ENCODE measurements at regions not wholly inside any gene's neighbourhood (a gene's known extent, or its start where the extent isn't known, plus 50 kb on each side); places are given as distances from the start of the nearest gene placed in this dataset.
"Not testable (repeated sequence)": the region's sequence is repeated elsewhere in the genome, so short reads cannot be mapped to it uniquely, and the experiment has no call there.

DNA sequence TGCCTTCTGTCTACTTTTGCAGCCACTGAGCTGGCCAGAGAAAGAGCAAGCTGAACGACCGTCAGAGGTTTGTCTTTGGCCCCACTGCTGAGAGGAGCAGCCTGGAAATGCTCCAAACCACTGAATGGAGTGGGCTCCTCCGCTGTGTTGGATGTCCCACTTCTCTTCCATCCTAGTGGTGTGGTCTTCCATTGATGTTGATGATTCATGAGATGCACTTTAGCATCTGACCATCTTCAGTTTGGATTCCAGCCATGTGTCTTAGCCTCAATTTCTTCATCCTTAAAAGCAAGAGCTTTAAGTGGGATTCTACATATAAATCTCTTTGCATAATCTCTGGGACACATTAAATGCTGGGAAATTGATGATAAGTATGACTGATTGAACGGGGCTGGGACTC is 276.9 kb downstream of the SIPA1L2 start:
- Histone ChIP-seq H3K4me1 (ENCODE audit: low read length) (no peaks in the 10 kb centered on the region), H4K20me1 (ENCODE audit: insufficient read depth, low read depth, low read length) (no peaks in the 10 kb centered on the region), H3K27me3 (ENCODE audit: low read length) (no peaks in the 10 kb centered on the region)

DNA sequence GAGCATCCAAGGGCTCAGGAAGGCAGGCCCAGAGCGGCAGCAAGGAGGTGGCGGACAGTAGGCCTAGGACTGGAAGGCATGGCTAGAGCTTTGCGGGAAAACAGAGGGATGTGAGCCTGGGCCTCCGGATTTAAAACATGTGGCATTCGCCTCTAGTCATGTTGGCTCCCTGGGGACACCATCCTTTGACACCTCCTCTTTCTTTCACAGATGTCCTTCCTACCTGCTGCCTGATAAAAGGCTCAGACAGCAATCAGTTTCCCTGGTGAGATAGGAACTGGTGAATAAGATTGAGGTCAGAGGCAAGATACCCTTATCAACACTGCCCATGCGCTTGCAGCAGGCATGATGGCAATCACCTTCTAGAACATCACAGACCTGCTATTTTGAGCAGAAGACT is 277.6 kb downstream of the SIPA1L2 start:
- no peaks in the 10 kb centered on the region for H4K20me1 ChIP-seq (ENCODE audit: insufficient read depth, low read depth, low read length)
- H3K27ac ChIP-seq (ENCODE audit: low read length) = no peak overlapping the region
- H3K9ac ChIP-seq (ENCODE audit: low read length) = no peak overlapping the region
- H3K4me1 ChIP-seq (ENCODE audit: low read length) = no peaks in the 10 kb centered on the region
- H3K27me3 ChIP-seq (ENCODE audit: low read length) = no peaks in the 10 kb centered on the region
- no peaks in the 10 kb centered on the region for H3K9me2 ChIP-seq (replicated peaks; ENCODE audit: insufficient read depth, low read length)
- no peak for DNase-seq
- H2AFZ ChIP-seq (ENCODE audit: low read length) = no peak overlapping the region
- no peak overlapping the region for H3K4me2 ChIP-seq (ENCODE audit: low read depth, low read length, poor library complexity, severe bottlenecking)
- H3K9me3 ChIP-seq (ENCODE audit: low read length) = no peaks in the 10 kb centered on the region
- no peaks in the 10 kb centered on the region for H3K79me2 ChIP-seq (ENCODE audit: low read length)
- H3K4me3 ChIP-seq (ENCODE audit: low read length) = no peak overlapping the region
- no peaks in the 10 kb centered on the region for H3K36me3 ChIP-seq (ENCODE audit: insufficient read depth, low read length)

More for the DNA sequence above, 276.9 kb downstream of the SIPA1L2 start:
- Histone ChIP-seq H3K4me3 (ENCODE audit: low read length) (no peak overlapping the region), H3K79me2 (ENCODE audit: low read length) (no peaks in the 10 kb centered on the region), H3K27ac (ENCODE audit: low read length) (no peak overlapping the region), H3K9me2 (replicated peaks; ENCODE audit: insufficient read depth, low read length) (no peaks in the 10 kb centered on the region), H3K9ac (ENCODE audit: low read length) (no peak overlapping the region), H3K4me2 (ENCODE audit: low read depth, low read length, poor library complexity, severe bottlenecking) (no peak overlapping the region), H2AFZ (ENCODE audit: low read length) (no peak overlapping the region), H3K36me3 (ENCODE audit: insufficient read depth, low read length) (no peaks in the 10 kb centered on the region), H3K9me3 (ENCODE audit: low read length) (no peaks in the 10 kb centered on the region)
- DNase-seq = no peak

DNA sequence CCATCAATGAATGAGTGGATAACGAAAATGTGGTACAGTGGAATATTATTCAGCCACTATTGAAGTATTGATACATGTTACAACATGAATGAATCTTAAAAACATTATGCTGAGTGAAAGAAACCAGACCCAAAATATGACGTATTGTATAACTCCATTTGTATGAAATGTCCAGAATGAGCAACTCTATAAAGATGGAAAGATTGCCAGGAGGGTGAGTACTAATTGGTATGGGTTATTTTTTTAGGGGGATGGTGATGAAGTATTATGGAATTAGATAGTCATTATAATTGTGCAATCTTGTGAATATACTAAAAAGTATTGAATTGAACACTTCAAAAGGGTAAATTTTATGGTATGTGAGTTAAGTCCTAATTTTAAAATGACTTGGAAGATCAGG is 278.6 kb downstream of the SIPA1L2 start:
- Histone ChIP-seq H3K9ac (ENCODE audit: low read length) (no peak overlapping the region), H2AFZ (ENCODE audit: low read length) (no peak overlapping the region), H3K4me2 (ENCODE audit: low read depth, low read length, poor library complexity, severe bottlenecking) (no peak overlapping the region), H3K4me1 (ENCODE audit: low read length) (no peaks in the 10 kb centered on the region), H3K27ac (ENCODE audit: low read length) (no peak overlapping the region), H4K20me1 (ENCODE audit: insufficient read depth, low read depth, low read length) (no peaks in the 10 kb centered on the region), H3K27me3 (ENCODE audit: low read length) (no peaks in the 10 kb centered on the region), H3K36me3 (ENCODE audit: insufficient read depth, low read length) (no peaks in the 10 kb centered on the region), H3K79me2 (ENCODE audit: low read length) (no peaks in the 10 kb centered on the region), H3K9me2 (replicated peaks; ENCODE audit: insufficient read depth, low read length) (no peaks in the 10 kb centered on the region), H3K9me3 (ENCODE audit: low read length) (no peaks in the 10 kb centered on the region), H3K4me3 (ENCODE audit: low read length) (no peak overlapping the region)
- DNase-seq = no peak

DNA sequence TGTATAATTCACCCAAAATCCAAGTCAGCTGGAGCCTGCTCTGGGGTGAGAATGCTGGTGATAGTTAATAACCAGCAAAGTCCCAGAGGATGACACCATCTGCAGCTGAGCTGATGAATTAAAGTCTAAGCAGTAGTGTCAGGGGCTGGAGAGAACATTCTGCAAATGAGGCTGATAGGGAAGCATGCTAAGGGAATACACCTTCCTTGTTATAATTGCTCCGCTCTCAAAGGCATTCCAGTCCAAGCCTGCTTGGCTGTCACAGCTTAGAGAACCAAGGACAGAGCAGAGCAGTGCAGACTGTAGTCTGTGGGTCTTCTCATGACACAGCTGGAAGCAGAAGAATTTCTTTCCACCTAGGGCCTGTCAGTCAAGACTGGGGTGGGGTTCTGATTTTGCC is 283.1 kb downstream of the SIPA1L2 start:
- Histone ChIP-seq H3K9me3 (ENCODE audit: low read length) (peaks cover 5% of the 10 kb centered on the region; the same call in 1 of the 2 replicates), H3K9ac (ENCODE audit: low read length) (no peak overlapping the region), H3K79me2 (ENCODE audit: low read length) (no peaks in the 10 kb centered on the region), H2AFZ (ENCODE audit: low read length) (no peak overlapping the region), H3K27me3 (ENCODE audit: low read length) (no peaks in the 10 kb centered on the region), H3K4me1 (ENCODE audit: low read length) (no peaks in the 10 kb centered on the region), H3K27ac (ENCODE audit: low read length) (no peak overlapping the region), H4K20me1 (ENCODE audit: insufficient read depth, low read depth, low read length) (no peaks in the 10 kb centered on the region), H3K4me2 (ENCODE audit: low read depth, low read length, poor library complexity, severe bottlenecking) (no peak overlapping the region), H3K4me3 (ENCODE audit: low read length) (no peak overlapping the region), H3K36me3 (ENCODE audit: insufficient read depth, low read length) (no peaks in the 10 kb centered on the region), H3K9me2 (replicated peaks; ENCODE audit: insufficient read depth, low read length) (no peaks in the 10 kb centered on the region)
- DNase-seq = no peak

DNA sequence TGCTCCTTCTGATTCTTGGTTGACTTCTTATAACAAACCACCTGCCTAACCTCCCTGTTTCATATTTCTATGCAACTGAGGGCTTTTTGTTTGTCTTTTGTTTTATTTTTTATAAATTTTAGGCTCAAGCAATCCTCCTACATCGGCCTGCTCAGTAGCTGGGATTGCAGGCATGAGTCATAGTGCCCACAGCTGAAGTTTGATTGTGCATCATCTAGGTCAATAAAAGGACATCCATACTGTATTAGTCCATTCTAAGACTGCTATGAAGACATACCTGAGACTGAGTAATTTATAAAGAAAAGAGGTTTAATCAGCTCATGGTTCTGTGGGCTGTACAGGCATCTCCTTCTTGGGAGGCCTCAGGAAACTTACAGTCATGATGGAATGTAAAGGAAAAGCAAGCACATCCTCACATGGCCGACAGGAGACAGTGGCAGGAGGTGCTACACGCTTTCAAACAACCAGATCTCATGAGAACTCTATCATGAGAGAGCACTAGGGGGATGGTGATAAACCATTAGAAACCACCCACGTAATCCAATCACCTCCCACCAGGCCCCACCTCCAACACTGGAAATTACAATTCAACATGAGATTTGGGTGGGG is 285.0 kb downstream of the SIPA1L2 start:
- Histone ChIP-seq H3K9me3 (ENCODE audit: low read length) (peaks cover 5% of the 10 kb centered on the region; the same call in 1 of the 2 replicates), H3K27ac (ENCODE audit: low read length) (no peak overlapping the region), H3K79me2 (ENCODE audit: low read length) (no peaks in the 10 kb centered on the region), H3K4me2 (ENCODE audit: low read depth, low read length, poor library complexity, severe bottlenecking) (no peak overlapping the region), H3K9me2 (replicated peaks; ENCODE audit: insufficient read depth, low read length) (no peaks in the 10 kb centered on the region), H3K4me3 (ENCODE audit: low read length) (no peak overlapping the region), H3K36me3 (ENCODE audit: insufficient read depth, low read length) (no peaks in the 10 kb centered on the region), H2AFZ (ENCODE audit: low read length) (no peak overlapping the region), H3K9ac (ENCODE audit: low read length) (no peak overlapping the region), H3K4me1 (ENCODE audit: low read length) (no peaks in the 10 kb centered on the region), H3K27me3 (ENCODE audit: low read length) (no peaks in the 10 kb centered on the region), H4K20me1 (ENCODE audit: insufficient read depth, low read depth, low read length) (no peaks in the 10 kb centered on the region)
- DNase-seq = no peak

DNA sequence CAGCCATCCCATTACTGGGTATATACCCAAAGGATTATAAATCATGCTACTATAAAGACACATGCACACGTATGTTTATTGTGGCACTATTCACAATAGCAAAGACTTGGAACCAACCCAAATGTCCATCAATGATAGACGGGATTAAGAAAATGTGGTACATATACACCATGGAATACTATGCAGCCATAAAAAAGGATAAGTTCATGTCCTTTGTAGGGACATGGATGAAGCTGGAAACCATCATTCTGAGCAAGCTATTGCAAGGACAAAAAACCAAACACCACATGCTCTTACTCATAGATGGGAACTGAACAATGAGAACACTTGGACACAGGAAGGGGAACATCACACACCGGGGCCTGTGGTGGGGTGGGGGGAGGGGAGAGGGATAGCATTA is 285.7 kb downstream of the SIPA1L2 start:
- H3K27ac ChIP-seq (ENCODE audit: low read length); H3K9ac ChIP-seq (ENCODE audit: low read length); H2AFZ ChIP-seq (ENCODE audit: low read length); DNase-seq; H3K79me2 ChIP-seq (ENCODE audit: low read length); H3K4me1 ChIP-seq (ENCODE audit: low read length); H3K36me3 ChIP-seq (ENCODE audit: insufficient read depth, low read length); H3K4me3 ChIP-seq (ENCODE audit: low read length); H3K27me3 ChIP-seq (ENCODE audit: low read length); H3K9me2 ChIP-seq (replicated peaks; ENCODE audit: insufficient read depth, low read length); H4K20me1 ChIP-seq (ENCODE audit: insufficient read depth, low read depth, low read length); H3K9me3 ChIP-seq (ENCODE audit: low read length); H3K4me2 ChIP-seq (ENCODE audit: low read depth, low read length, poor library complexity, severe bottlenecking): not testable (repeated sequence)

DNA sequence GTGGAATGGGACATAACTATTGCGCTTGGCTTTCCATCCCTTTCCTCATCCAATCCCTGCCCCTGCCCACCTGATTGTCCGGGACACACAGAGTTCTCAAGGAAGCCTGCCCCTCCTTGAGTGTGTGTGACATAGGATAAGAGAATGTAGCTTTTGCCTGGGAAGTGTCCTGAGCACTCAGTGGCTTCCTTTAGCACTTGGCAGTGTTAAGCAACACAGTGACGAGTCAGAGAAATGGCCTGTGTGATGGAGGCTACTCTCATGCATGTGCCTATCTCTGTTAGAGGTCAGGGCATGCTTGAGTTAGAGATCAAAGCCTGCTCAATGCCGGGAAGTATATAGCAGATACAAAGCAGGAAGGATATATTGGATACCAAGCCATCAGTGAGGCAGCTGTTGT is 289.5 kb downstream of the SIPA1L2 start:
- Histone ChIP-seq H3K9ac (ENCODE audit: low read length) (no peak overlapping the region), H3K27ac (ENCODE audit: low read length) (no peak overlapping the region), H3K4me2 (ENCODE audit: low read depth, low read length, poor library complexity, severe bottlenecking) (no peak overlapping the region), H4K20me1 (ENCODE audit: insufficient read depth, low read depth, low read length) (no peaks in the 10 kb centered on the region), H3K9me3 (ENCODE audit: low read length) (peaks cover 5% of the 10 kb centered on the region; the same call in 1 of the 2 replicates), H3K27me3 (ENCODE audit: low read length) (no peaks in the 10 kb centered on the region), H3K4me3 (ENCODE audit: low read length) (no peak overlapping the region), H2AFZ (ENCODE audit: low read length) (no peak overlapping the region), H3K4me1 (ENCODE audit: low read length) (no peaks in the 10 kb centered on the region), H3K9me2 (replicated peaks; ENCODE audit: insufficient read depth, low read length) (no peaks in the 10 kb centered on the region), H3K36me3 (ENCODE audit: insufficient read depth, low read length) (no peaks in the 10 kb centered on the region), H3K79me2 (ENCODE audit: low read length) (no peaks in the 10 kb centered on the region)
- no peak for DNase-seq

DNA sequence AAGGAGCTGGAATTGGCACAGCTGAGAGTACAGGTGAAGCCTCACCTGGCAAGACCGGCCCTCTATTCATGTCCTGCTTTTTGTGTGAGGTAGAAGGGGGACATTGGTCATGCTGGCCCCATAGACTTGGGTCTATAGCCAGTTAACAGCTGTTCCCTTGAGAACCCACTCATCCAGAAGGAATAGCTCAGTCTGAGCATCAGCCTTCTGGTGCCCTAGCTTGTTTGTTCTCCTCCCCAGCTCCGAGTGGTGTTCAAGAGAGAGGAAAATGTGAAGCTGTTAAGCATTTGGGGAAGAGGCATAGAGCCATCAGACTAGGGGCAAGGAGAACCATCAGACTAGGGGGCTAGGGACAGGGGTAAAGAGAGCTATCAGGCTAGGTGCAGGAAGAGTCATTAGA is 290.9 kb downstream of the SIPA1L2 start:
- no peaks in the 10 kb centered on the region for H3K9me2 ChIP-seq (replicated peaks; ENCODE audit: insufficient read depth, low read length)
- no peak overlapping the region for H3K27ac ChIP-seq (ENCODE audit: low read length)
- H3K27me3 ChIP-seq (ENCODE audit: low read length) = no peaks in the 10 kb centered on the region
- H3K4me1 ChIP-seq (ENCODE audit: low read length) = no peaks in the 10 kb centered on the region
- no peaks in the 10 kb centered on the region for H4K20me1 ChIP-seq (ENCODE audit: insufficient read depth, low read depth, low read length)
- H3K9me3 ChIP-seq (ENCODE audit: low read length) = no peaks in the 10 kb centered on the region
- no peak overlapping the region for H3K4me3 ChIP-seq (ENCODE audit: low read length)
- H3K36me3 ChIP-seq (ENCODE audit: insufficient read depth, low read length) = no peaks in the 10 kb centered on the region
- no peak overlapping the region for H3K9ac ChIP-seq (ENCODE audit: low read length)
- no peak for DNase-seq
- H3K4me2 ChIP-seq (ENCODE audit: low read depth, low read length, poor library complexity, severe bottlenecking) = no peak overlapping the region
- no peaks in the 10 kb centered on the region for H3K79me2 ChIP-seq (ENCODE audit: low read length)
- H2AFZ ChIP-seq (ENCODE audit: low read length) = no peak overlapping the region
